HG03045 (cell line): ENCODE measurements at regions not wholly inside any gene's neighbourhood (a gene's known extent, or its start where the extent isn't known, plus 50 kb on each side); places are given as distances from the start of the nearest gene placed in this dataset.
A peak's percentile ranks its signal among the peaks of the same experiment; 100 is the strongest.
"Not testable (repeated sequence)": the region's sequence is repeated elsewhere in the genome, so short reads cannot be mapped to it uniquely, and the experiment has no call there.

ENCODE experiments used
- ATAC-seq: cut with Tn5 transposase; IDR thresholded peaks from one replicate; pipeline ENCODE4 v1.9.1; 2021; ENCODE audit warnings: mild to moderate bottlenecking, moderate library complexity; ENCODE audit not compliant: unreplicated experiment

GRCh38 chr9:124124729-124125650 is 113.4 kb downstream of the LHX2 start:
- no peak for ATAC-seq

GRCh38 chr9:124125651-124125977 is 114.0 kb downstream of the LHX2 start:
- ATAC-seq = no peak

GRCh38 chr9:124126648-124127646 is 115.4 kb downstream of the LHX2 start:
- no peak for ATAC-seq

GRCh38 chr9:124128568-124129166 is 117.1 kb downstream of the LHX2 start:
- no peak for ATAC-seq

- ATAC-seq = no peak
Observed at GRCh38 chr9:124130277-124131075, 118.9 kb downstream of the LHX2 start.

GRCh38 chr9:124131518-124131917 is 120.0 kb downstream of the LHX2 start:
- ATAC-seq = not testable (repeated sequence)

GRCh38 chr9:124132671-124133147 is 121.1 kb downstream of the LHX2 start:
- ATAC-seq = no peak

GRCh38 chr9:124133727-124134126 is 122.2 kb downstream of the LHX2 start:
- ATAC-seq = no peak

GRCh38 chr9:124134526-124134925 is 123.0 kb downstream of the LHX2 start:
- no peak for ATAC-seq

GRCh38 chr9:124135813-124136365 is 121.9 kb upstream of the NEK6 start:
- ATAC-seq = no peak

- ATAC-seq = peak; percentile 78
Observed at GRCh38 chr9:124137009-124137943, 120.5 kb upstream of the NEK6 start.

GRCh38 chr9:124137944-124138335 is 119.8 kb upstream of the NEK6 start:
- no peak for ATAC-seq

- no peak for ATAC-seq
Observed at GRCh38 chr9:124139001-124139400, 118.7 kb upstream of the NEK6 start.

GRCh38 chr9:124140941-124141568 is 116.7 kb upstream of the NEK6 start:
- ATAC-seq = no peak

- not testable (repeated sequence) for ATAC-seq
Observed at GRCh38 chr9:124144561-124145123, 113.1 kb upstream of the NEK6 start.

- ATAC-seq = no peak
Observed at GRCh38 chr9:124146031-124146561, 111.7 kb upstream of the NEK6 start.

- no peak for ATAC-seq
Observed at GRCh38 chr9:124149992-124150391, 107.8 kb upstream of the NEK6 start.

- no peak for ATAC-seq
Observed at GRCh38 chr9:124163760-124164255, 93.9 kb upstream of the NEK6 start.
